AG10803 (cell line): ENCODE measurements at regions not wholly inside any gene's neighbourhood (a gene's known extent, or its start where the extent isn't known, plus 50 kb on each side); places are given as distances from the start of the nearest gene placed in this dataset.

Experiments used
- DNase-seq: peaks from one replicate; pipeline ENCODE4 v3.0.0; 2010; ENCODE audit warnings: low read depth
- H3K4me3 ChIP-seq: 2 replicates; pipeline ENCODE4 v1.5.1; 2011; ENCODE audit warnings: mild to moderate bottlenecking, low read length, control low read depth
- TF ChIP-seq, protein P1 (sequence below): conservative IDR thresholded peaks from 2 replicates; pipeline ENCODE4 v1.5.1; 2011; ENCODE audit warnings: mild to moderate bottlenecking, low read length, control low read depth, inconsistent platforms

DNA sequence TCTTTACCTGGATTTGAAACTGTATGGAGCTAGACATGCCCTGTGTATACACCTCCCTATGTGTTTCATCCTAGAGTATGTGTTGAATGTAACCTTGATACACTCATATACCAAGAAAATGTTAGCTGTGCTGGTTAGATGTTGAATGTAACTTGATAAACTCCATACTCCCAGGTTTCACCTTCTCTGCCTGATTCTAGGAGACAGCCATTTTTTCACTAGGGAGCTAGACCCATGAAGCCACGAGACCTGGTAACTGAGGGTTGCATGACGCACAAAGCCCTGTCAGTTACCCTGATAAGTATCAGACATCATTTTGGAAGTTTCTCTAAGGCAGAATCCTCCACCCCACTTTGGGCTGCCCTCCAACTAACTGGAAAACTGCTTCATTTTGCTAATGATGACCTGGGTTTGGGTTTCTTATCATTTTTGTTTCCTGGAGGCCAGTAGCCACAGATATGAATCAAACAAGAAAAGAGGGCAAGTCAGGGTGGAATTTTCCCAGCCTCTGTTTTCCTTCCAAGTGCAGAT, 478.5 kb upstream of the KIF2A start:
- H3K4me3 ChIP-seq, result no peak overlapping the region
- TF ChIP-seq, protein P1, sequence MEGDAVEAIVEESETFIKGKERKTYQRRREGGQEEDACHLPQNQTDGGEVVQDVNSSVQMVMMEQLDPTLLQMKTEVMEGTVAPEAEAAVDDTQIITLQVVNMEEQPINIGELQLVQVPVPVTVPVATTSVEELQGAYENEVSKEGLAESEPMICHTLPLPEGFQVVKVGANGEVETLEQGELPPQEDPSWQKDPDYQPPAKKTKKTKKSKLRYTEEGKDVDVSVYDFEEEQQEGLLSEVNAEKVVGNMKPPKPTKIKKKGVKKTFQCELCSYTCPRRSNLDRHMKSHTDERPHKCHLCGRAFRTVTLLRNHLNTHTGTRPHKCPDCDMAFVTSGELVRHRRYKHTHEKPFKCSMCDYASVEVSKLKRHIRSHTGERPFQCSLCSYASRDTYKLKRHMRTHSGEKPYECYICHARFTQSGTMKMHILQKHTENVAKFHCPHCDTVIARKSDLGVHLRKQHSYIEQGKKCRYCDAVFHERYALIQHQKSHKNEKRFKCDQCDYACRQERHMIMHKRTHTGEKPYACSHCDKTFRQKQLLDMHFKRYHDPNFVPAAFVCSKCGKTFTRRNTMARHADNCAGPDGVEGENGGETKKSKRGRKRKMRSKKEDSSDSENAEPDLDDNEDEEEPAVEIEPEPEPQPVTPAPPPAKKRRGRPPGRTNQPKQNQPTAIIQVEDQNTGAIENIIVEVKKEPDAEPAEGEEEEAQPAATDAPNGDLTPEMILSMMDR, result no peak

DNA sequence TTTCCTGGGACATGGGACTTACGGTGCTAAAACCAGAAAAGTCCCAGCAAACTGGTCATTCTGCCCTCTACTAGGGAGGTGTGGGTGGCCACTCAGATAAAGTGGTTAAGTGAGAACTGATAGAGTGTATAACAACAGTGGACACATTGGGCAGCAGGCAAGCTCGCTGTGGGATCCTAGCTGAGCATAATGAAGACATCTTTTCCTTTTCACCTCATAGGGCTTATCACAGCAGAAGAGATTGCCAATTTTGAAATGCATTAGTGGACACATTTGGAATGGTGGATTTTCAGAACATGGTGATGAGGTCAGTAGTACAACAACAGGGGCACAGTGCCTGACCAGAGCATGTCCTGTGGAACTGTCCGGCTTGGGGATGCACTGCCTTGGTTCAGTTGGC, 477.1 kb upstream of the KIF2A start:
- DNase-seq, result no peak
- TF ChIP-seq, protein P1, result no peak
- no peak overlapping the region for H3K4me3 ChIP-seq

More for the DNA sequence above, 478.5 kb upstream of the KIF2A start:
- DNase-seq, result no peak

DNA sequence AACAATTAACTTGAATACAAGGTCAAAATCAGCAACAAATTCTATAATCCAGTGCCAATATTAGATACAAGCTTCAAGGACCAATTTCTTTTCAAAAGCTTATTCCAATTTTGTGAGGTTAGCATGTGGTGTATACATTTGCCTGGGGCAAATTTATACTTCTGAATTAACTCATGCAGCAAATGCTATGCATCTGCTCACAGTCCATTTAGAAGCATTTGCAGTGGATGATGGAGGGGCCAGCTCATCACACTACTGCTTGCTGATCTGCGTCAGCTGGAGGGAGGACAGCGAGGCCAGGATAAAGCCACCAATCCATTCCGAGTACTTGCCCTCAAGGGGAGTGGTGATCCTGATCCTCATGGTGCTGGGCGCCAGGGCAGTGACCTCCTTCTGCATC, 474.3 kb upstream of the KIF2A start:
- H3K4me3 ChIP-seq, result no peak overlapping the region
- no peak for DNase-seq
- TF ChIP-seq, protein P1, result no peak

DNA sequence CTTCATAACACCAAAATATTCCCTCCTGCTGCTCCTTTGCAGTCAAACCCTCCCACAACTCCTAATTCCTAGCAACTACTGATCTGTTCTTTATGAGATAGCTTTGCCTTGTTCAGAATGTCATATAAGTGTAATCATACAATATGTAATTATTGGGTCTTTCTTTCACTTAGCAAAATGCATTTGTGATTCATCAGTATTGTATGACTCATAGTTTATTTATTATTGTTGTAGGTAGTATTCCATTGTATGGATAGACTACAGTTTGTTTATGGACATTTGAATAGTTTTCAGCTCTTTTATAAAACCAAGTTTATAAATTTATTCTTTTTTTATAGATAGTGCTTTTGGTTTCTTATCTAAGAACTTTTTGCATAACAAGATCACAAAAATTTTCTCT, 468.2 kb upstream of the KIF2A start:
- no peak overlapping the region for H3K4me3 ChIP-seq
- no peak for DNase-seq
- TF ChIP-seq, protein P1, result no peak

DNA sequence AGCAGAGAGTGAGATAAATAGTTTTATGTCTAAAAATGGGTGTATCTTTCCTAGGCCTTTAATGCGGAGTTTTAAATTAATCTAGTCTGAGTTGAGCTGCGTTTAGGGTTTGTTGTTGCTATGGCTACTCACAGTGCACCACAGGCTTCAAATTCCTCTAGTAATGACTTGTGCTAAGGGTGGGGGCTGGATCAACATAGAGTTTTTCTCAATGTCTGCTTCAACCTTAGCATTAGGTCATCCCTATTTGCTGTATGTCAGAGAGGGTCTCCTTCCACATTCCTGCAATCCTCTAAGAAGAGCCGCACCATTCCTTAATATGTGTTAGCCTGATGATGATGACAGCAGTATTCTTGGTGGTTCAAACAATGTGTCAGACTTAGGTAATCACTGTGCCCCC, 465.6 kb upstream of the KIF2A start:
- no peak overlapping the region for H3K4me3 ChIP-seq
- TF ChIP-seq, protein P1, result no peak
- peak; percentile 2 for DNase-seq

DNA sequence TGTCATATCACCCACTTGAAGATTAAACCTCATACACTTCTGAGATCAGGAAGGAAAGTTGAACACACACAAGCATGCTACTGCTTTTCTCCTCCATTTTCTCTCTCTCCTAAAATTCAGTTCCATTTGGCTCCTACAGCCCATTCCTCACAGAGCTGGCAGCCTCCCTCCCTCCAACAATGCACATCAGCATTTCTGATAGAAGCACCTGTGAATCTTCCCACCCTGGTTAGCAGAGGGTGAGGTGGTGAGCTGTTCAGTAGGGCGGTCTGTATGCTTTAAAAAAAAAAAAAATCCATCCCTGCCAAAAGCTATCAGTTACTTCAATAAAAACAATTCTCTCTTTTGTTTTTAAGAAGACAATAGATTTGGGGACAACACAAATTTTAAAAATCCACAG, 463.2 kb upstream of the KIF2A start:
- TF ChIP-seq, protein P1, result no peak
- no peak for DNase-seq

DNA sequence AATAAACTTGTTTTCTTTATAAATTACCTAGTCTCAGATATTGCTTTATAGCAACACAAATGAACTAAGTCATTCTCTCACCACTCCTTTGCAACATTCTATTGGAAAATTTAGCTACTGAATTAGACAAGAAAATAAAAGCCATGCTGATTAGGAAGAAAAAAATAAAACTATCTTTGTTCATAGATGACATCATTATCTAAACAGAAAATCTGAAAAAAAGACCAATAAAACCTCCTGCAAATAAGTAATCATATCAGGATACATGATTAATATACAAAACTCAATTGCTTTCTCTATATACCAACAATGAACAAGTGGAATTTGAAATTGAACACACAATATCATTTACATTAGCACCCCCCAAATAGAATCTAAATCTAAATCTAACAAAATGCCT, 455.3 kb upstream of the KIF2A start:
- TF ChIP-seq, protein P1, result no peak
- no peak overlapping the region for H3K4me3 ChIP-seq
- DNase-seq, result no peak

More for the DNA sequence above, 463.2 kb upstream of the KIF2A start:
- H3K4me3 ChIP-seq, result no peak overlapping the region
